SK-N-SH (cell line): ENCODE measurements at regions not wholly inside any gene's neighbourhood (a gene's known extent, or its start where the extent isn't known, plus 50 kb on each side); places are given as distances from the start of the nearest gene placed in this dataset.

Source experiments
- CTCF ChIA-PET: fragments of 300-600, 350-600 bp; formaldehyde crosslinking; extraction: SDS; loops from one replicate; lab custom pipeline; 2021; lab: Yijun Ruan, JAX
- POLR2A ChIA-PET: fragments of 350-600 bp; sonication (Branson Sonifier 250); formaldehyde crosslinking; extraction: SDS; loops from one replicate; lab custom pipeline; 2020; ENCODE audit warnings: antibody characterized with exemption, inconsistent platforms; lab: Yijun Ruan, JAX
- DNase-seq: peaks from one replicate; pipeline ENCODE4 v3.0.0; 2012
- H2AFZ ChIP-seq: fragments of 200-600 bp; sonication (generic); 2 replicates; pipeline ENCODE4 v1.8.1; 2016; ENCODE audit warnings: antibody characterized with exemption, mild to moderate bottlenecking, low read depth
- H3F3A ChIP-seq: fragments of 200-600 bp; sonication (generic); replicated peaks from 2 replicates; pipeline ENCODE3; 2016; ENCODE audit warnings: antibody characterized with exemption, mild to moderate bottlenecking; ENCODE audit not compliant: insufficient read depth
- H3K27ac ChIP-seq, 2 experiments: fragments of 200-500 bp in 1 of 2; fragments of 200-600 bp in 1 of 2; sonication (Bioruptor generic) in 1 of 2; sonication (generic), shearing (Covaris generic) in 1 of 2; 2 replicates each; pipeline versions ENCODE4 v1.5.1 to v1.6.1; 2014 to 2016; ENCODE audit warnings: low read depth in 2 of 2, inconsistent platforms in 1 of 2, low read length in 1 of 2, mild to moderate bottlenecking in 1 of 2, mixed read lengths in 1 of 2
- H3K27me3 ChIP-seq: fragments of 200-600 bp; sonication (generic), shearing (Covaris generic); 2 replicates; pipeline ENCODE4 v1.6.1; 2016; ENCODE audit warnings: mixed run types; ENCODE audit not compliant: insufficient read depth
- H3K36me3 ChIP-seq, 2 experiments: fragments of 200-500 bp in 1 of 2; fragments of 200-600 bp in 1 of 2; sonication (Bioruptor generic) in 1 of 2; sonication (generic) in 1 of 2; replicated peaks in 1 of 2; 2 replicates each; pipeline versions ENCODE3 to v1.5.1; 2014 to 2016; ENCODE audit warnings: low read length in 1 of 2, mild to moderate bottlenecking in 1 of 2; ENCODE audit not compliant: insufficient read depth in 2 of 2, control insufficient read depth in 1 of 2
- H3K4me1 ChIP-seq, 2 experiments: fragments of 200-500 bp in 1 of 2; fragments of 200-600 bp in 1 of 2; sonication (Bioruptor generic) in 1 of 2; sonication (generic), shearing (Covaris generic) in 1 of 2; 2 replicates each; pipeline versions ENCODE4 v1.5.1 to v1.6.1; 2014 to 2016; ENCODE audit warnings: low read depth in 1 of 2, low read length in 1 of 2, mixed run types in 1 of 2; ENCODE audit not compliant: insufficient read depth in 2 of 2, control insufficient read depth in 1 of 2
- H3K4me2 ChIP-seq: fragments of 200-600 bp; sonication (generic), shearing (Covaris generic); 2 replicates; pipeline ENCODE4 v1.6.1; 2017; ENCODE audit warnings: mixed run types
- H3K4me3 ChIP-seq, 2 experiments: fragments of 200-500 bp in 1 of 2; fragments of 200-600 bp in 1 of 2; sonication (Bioruptor generic) in 1 of 2; sonication (generic), shearing (Covaris generic) in 1 of 2; 2 replicates each; pipeline versions ENCODE4 v1.5.1 to v1.8.1; 2014 to 2016; ENCODE audit warnings: low read depth in 2 of 2, inconsistent platforms in 1 of 2, low read length in 1 of 2, mild to moderate bottlenecking in 1 of 2, mixed read lengths in 1 of 2, moderate library complexity in 1 of 2
- H3K79me2 ChIP-seq: fragments of 200-600 bp; sonication (generic); 2 replicates; pipeline ENCODE4 v1.8.1; 2017; ENCODE audit warnings: mild to moderate bottlenecking; ENCODE audit not compliant: insufficient read depth
- H3K9ac ChIP-seq: fragments of 200-600 bp; sonication (generic); 2 replicates; pipeline ENCODE4 v1.6.1; 2017; ENCODE audit warnings: mixed run types
- H3K9me2 ChIP-seq: fragments of 200-600 bp; sonication (generic); 2 replicates; pipeline ENCODE4 v1.6.1; 2017; ENCODE audit warnings: mixed run types
- H3K9me3 ChIP-seq: fragments of 200-600 bp; sonication (generic); 2 replicates; pipeline ENCODE4 v1.6.1; 2017; ENCODE audit warnings: mixed run types, mild to moderate bottlenecking, moderate library complexity
- H4K20me1 ChIP-seq: fragments of 200-600 bp; sonication (generic); 2 replicates; pipeline ENCODE4 v1.6.1; 2017; ENCODE audit warnings: mild to moderate bottlenecking, mixed run types; ENCODE audit not compliant: insufficient read depth
- FOXM1 ChIP-seq: IDR thresholded peaks from 2 replicates; pipeline ENCODE4 v1.4.0; 2012; ENCODE audit warnings: low read depth, mild to moderate bottlenecking
- GABPA ChIP-seq: IDR thresholded peaks from 2 replicates; pipeline ENCODE4 v1.4.0; 2012; ENCODE audit warnings: low read depth, mild to moderate bottlenecking
- IRF3 ChIP-seq: fragments of 150-350 bp; IDR thresholded peaks from 2 replicates; pipeline ENCODE4 v1.6.1; 2016; ENCODE audit warnings: mild to moderate bottlenecking, low read depth, low read length
- MXI1 ChIP-seq: IDR thresholded peaks from 2 replicates; pipeline ENCODE4 v1.6.1; 2012; ENCODE audit warnings: mild to moderate bottlenecking, low read depth, low read length, improper control_type of control experiment
- NFIC ChIP-seq: IDR thresholded peaks from 2 replicates; pipeline ENCODE4 v1.4.0; 2012; ENCODE audit warnings: borderline replicate concordance
- REST ChIP-seq: IDR thresholded peaks from 2 replicates; pipeline ENCODE4 v1.6.1; 2012; ENCODE audit warnings: mild to moderate bottlenecking, low read depth, low read length, moderate library complexity
- RXRA ChIP-seq: IDR thresholded peaks from 2 replicates; pipeline ENCODE4 v1.4.0; 2012; ENCODE audit warnings: low read depth, mild to moderate bottlenecking, borderline replicate concordance
- SIN3A ChIP-seq: IDR thresholded peaks from 2 replicates; pipeline ENCODE4 v1.6.1; 2012; ENCODE audit warnings: low read depth, mild to moderate bottlenecking, low read length, moderate library complexity, borderline replicate concordance

- TF ChIP-seq REST (no peak), SIN3A (no peak), RXRA (no peak)
These were observed 128.9 kb downstream of the ZIC1 start (continued) for GRCh38 chr3:147538034-147538433.

GRCh38 chr3:147540921-147541320 lies 131.8 kb downstream of the ZIC1 start:
- no peak overlapping the region for H3K27ac ChIP-seq
- H3K36me3 ChIP-seq = no peaks in the 10 kb centered on the region
- no peaks in the 10 kb centered on the region for H4K20me1 ChIP-seq
- H3K27me3 ChIP-seq = no peaks in the 10 kb centered on the region
- no peak overlapping the region; a peak in 1 of 4 replicates for H3K4me3 ChIP-seq
- H2AFZ ChIP-seq = no peak overlapping the region
- H3K4me1 ChIP-seq = no peaks in the 10 kb centered on the region
- no peak overlapping the region for H3K4me2 ChIP-seq
- no peak for DNase-seq
- H3F3A ChIP-seq = no peaks in the 10 kb centered on the region
- CTCF ChIA-PET = interaction anchor here (0.6 kb wide), 1 partner anchor 19 kb away, joined by 3 read pairs; no protein-coding TSS in a partner anchor
- H3K9me3 ChIP-seq = peaks cover 9% of the 10 kb centered on the region
- no peaks in the 10 kb centered on the region for H3K9me2 ChIP-seq
- POLR2A ChIA-PET = no interaction called here
- no peaks in the 10 kb centered on the region for H3K79me2 ChIP-seq
- no peak overlapping the region for H3K9ac ChIP-seq
- TF ChIP-seq NFIC (no peak), GABPA (no peak), IRF3 (no peak), MXI1 (no peak), FOXM1 (no peak), REST (no peak)
- TF ChIP-seq, all 33 proteins: peak for 0
